ENCODE measurements at regions not wholly inside any gene's neighbourhood (a gene's known extent, or its start where the extent isn't known, plus 50 kb on each side); places are given as distances from the start of the nearest gene placed in this dataset.

DNA sequence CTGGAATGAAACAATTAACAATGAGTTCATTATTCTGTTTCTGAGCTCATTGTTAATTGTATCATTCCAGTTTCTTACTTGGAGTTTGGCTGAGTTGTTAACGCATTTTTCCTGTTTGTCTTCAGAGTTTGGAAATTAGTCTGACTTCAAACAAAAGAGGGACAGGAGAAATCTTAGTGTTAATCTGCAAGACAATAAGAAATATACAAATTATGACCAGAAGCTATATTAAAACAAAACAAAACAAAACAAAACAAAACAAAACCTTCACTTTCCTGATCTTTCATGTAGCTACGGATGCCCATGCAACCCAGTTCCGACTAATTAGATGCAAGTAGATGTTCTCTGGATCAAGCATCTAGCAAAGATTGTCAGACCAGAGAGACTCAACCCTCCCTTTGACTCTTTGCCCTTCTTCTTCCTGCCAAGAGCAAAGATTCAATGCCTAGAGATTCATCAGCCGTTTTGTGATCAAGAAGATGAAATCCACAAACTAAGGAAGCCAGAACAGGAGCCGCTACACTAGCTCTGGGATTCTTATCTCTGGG is 686.2 kb upstream of the FSHR start:
- Mint-ChIP-seq H3K4me3 (ENCODE audit: unreplicated experiment) (no peak overlapping the region), H3K9me3 (ENCODE audit: unreplicated experiment) (no peaks in the 10 kb centered on the region), H3K36me3 (ENCODE audit: insufficient read depth, unreplicated experiment) (no peaks in the 10 kb centered on the region), H3K27ac (ENCODE audit: unreplicated experiment) (no peak overlapping the region), H3K27me3 (ENCODE audit: insufficient read depth, unreplicated experiment) (peaks cover 8% of the 10 kb centered on the region), H3K4me1 (ENCODE audit: low read depth, unreplicated experiment) (no peaks in the 10 kb centered on the region)
- H3K4me3 ChIP-seq (ENCODE audit: low read depth, low read length) = no peak overlapping the region
- ChIA-PET CTCF (no interaction called here), POLR2A (no interaction called here)
- no peaks in the 10 kb centered on the region for H3K9me3 ChIP-seq
- no peaks in the 10 kb centered on the region for H3K4me1 ChIP-seq
- H3K36me3 ChIP-seq (ENCODE audit: control insufficient read depth, insufficient read depth, low read length) = no peaks in the 10 kb centered on the region
- TF ChIP-seq, protein P1, sequence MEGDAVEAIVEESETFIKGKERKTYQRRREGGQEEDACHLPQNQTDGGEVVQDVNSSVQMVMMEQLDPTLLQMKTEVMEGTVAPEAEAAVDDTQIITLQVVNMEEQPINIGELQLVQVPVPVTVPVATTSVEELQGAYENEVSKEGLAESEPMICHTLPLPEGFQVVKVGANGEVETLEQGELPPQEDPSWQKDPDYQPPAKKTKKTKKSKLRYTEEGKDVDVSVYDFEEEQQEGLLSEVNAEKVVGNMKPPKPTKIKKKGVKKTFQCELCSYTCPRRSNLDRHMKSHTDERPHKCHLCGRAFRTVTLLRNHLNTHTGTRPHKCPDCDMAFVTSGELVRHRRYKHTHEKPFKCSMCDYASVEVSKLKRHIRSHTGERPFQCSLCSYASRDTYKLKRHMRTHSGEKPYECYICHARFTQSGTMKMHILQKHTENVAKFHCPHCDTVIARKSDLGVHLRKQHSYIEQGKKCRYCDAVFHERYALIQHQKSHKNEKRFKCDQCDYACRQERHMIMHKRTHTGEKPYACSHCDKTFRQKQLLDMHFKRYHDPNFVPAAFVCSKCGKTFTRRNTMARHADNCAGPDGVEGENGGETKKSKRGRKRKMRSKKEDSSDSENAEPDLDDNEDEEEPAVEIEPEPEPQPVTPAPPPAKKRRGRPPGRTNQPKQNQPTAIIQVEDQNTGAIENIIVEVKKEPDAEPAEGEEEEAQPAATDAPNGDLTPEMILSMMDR (IDR thresholded peaks at IDR 0.05; ENCODE audit: insufficient read depth in 1 of 2, low read depth in 1 of 2, low read length in 1 of 2, severe bottlenecking in 1 of 2, unreplicated experiment in 1 of 2) = no peak
- H3K27me3 ChIP-seq (replicated peaks; ENCODE audit: control insufficient read depth, insufficient read depth, low read length) = no peaks in the 10 kb centered on the region
- BruUV-seq (replicated peaks) = no TSS peak
- intact Hi-C loops (cut with micrococcal nuclease; ENCODE audit: unreplicated experiment) = no loop called here
- DNase-seq = no peak

DNA sequence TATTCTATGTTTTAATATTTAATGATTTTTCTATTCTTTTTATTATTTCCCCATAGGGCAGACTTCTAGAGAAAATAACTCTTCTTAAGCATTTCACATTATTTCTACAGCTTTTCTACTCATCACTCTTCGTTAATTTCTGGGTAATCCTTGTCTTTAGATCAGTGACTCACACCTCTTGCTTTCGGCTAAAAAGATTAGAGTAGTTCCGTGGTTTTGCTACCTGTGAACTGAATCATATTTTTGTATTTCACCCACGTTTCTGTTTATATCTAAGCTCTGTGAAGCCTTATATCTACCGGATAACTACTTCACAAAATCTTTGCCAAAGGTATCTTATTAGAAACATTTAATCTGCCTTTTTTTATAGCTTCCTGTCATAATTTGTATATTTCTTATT is 685.5 kb upstream of the FSHR start:
- Histone ChIP-seq H3K36me3 (ENCODE audit: control insufficient read depth, insufficient read depth, low read length) (no peaks in the 10 kb centered on the region), H3K27me3 (replicated peaks; ENCODE audit: control insufficient read depth, insufficient read depth, low read length) (no peaks in the 10 kb centered on the region), H3K4me1 (no peaks in the 10 kb centered on the region), H3K9me3 (no peaks in the 10 kb centered on the region), H3K4me3 (ENCODE audit: low read depth, low read length) (no peak overlapping the region)
- H3K36me3 Mint-ChIP-seq (ENCODE audit: insufficient read depth, unreplicated experiment) = no peaks in the 10 kb centered on the region
- POLR2A ChIA-PET = no interaction called here
- TF ChIP-seq, protein P1 (IDR thresholded peaks at IDR 0.05; ENCODE audit: insufficient read depth in 1 of 2, low read depth in 1 of 2, low read length in 1 of 2, severe bottlenecking in 1 of 2, unreplicated experiment in 1 of 2) = no peak
- no TSS peak for BruUV-seq (replicated peaks)
- no peak overlapping the region for H3K27ac Mint-ChIP-seq (ENCODE audit: unreplicated experiment)
- H3K27me3 Mint-ChIP-seq (ENCODE audit: insufficient read depth, unreplicated experiment) = peaks cover 8% of the 10 kb centered on the region
- intact Hi-C loops (cut with micrococcal nuclease; ENCODE audit: unreplicated experiment) = no loop called here
- CTCF ChIA-PET = interaction anchor here (0.8 kb wide), 1 partner anchor 460 kb away, joined by 3 read pairs; no protein-coding TSS in a partner anchor
- H3K4me1 Mint-ChIP-seq (ENCODE audit: low read depth, unreplicated experiment) = no peaks in the 10 kb centered on the region
- H3K4me3 Mint-ChIP-seq (ENCODE audit: unreplicated experiment) = no peak overlapping the region
- no peak for DNase-seq
- H3K9me3 Mint-ChIP-seq (ENCODE audit: unreplicated experiment) = no peaks in the 10 kb centered on the region

DNA sequence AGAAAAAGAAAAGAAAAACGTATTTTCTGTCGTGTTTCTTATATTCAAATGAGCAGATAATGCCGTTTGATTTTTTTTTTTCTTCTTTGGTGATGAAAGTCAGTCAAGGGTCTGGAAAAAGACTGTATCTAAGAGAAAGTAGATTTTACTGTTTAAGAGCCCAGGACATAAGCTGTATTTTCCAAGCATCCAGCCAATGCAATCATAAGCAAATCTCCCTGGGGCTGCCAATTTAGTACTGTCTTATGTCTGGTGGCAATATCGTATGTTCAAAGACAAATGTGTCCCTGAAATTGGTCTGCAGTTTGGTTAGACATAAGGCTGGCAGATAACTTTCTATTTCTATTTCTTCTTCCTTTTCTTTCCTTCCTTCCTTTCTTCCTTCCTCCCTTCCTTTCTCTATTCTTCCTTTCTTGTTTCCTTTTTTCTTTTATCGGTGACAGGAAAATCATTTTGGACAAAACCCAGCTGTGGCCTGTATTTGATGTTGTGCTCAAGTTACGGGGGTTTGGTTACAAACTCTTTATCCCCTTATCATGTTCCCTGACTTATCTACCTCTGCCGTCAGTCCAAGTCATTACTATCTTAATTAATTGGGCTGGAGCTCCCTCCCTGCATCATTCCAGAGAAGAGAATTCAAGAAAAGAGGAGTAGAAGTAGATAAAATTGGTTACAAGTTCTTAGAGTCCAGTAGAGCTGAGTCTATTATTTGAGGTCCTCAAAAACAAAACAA is 683.4 kb upstream of the FSHR start:
- Histone ChIP-seq H3K4me3 (ENCODE audit: low read depth, low read length) (no peak overlapping the region), H3K4me1 (no peaks in the 10 kb centered on the region), H3K27me3 (replicated peaks; ENCODE audit: control insufficient read depth, insufficient read depth, low read length) (no peaks in the 10 kb centered on the region), H3K36me3 (ENCODE audit: control insufficient read depth, insufficient read depth, low read length) (no peaks in the 10 kb centered on the region), H3K9me3 (no peaks in the 10 kb centered on the region)
- Mint-ChIP-seq H3K4me1 (ENCODE audit: low read depth, unreplicated experiment) (no peaks in the 10 kb centered on the region), H3K27ac (ENCODE audit: unreplicated experiment) (no peak overlapping the region), H3K9me3 (ENCODE audit: unreplicated experiment) (no peaks in the 10 kb centered on the region), H3K36me3 (ENCODE audit: insufficient read depth, unreplicated experiment) (no peaks in the 10 kb centered on the region), H3K27me3 (ENCODE audit: insufficient read depth, unreplicated experiment) (peaks cover 8% of the 10 kb centered on the region), H3K4me3 (ENCODE audit: unreplicated experiment) (no peak overlapping the region)
- TF ChIP-seq, protein P1 (IDR thresholded peaks at IDR 0.05; ENCODE audit: insufficient read depth in 1 of 2, low read depth in 1 of 2, low read length in 1 of 2, severe bottlenecking in 1 of 2, unreplicated experiment in 1 of 2) = no peak
- POLR2A ChIA-PET = no interaction called here
- intact Hi-C loops (cut with micrococcal nuclease; ENCODE audit: unreplicated experiment) = no loop called here
- CTCF ChIA-PET = no interaction called here
- no TSS peak for BruUV-seq (replicated peaks)
- no peak for DNase-seq
